Nephron (organoid): ENCODE measurements at regions not wholly inside any gene's neighbourhood (a gene's known extent, or its start where the extent isn't known, plus 50 kb on each side); places are given as distances from the start of the nearest gene placed in this dataset.

Source experiments
- H3K27ac Mint-ChIP-seq, 3 experiments: 2 replicates each; pipeline ENCODE4 v1.8.0; 2020; ENCODE audit warnings: mixed read lengths in 3 of 3, mild to moderate bottlenecking in 2 of 3, moderate library complexity in 1 of 3
- H3K27me3 Mint-ChIP-seq: 2 replicates; pipeline ENCODE4 v1.8.0; 2021; ENCODE audit warnings: low read depth, mild to moderate bottlenecking, moderate library complexity, mixed read lengths
- H3K36me3 Mint-ChIP-seq: 2 replicates; pipeline ENCODE4 v1.8.0; 2020; ENCODE audit warnings: low read depth, mixed read lengths
- H3K4me1 Mint-ChIP-seq: 2 replicates; pipeline ENCODE4 v1.8.0; 2020; ENCODE audit warnings: mixed read lengths
- H3K4me3 Mint-ChIP-seq, 3 experiments: 2 replicates each; pipeline ENCODE4 v1.8.0; 2020; ENCODE audit warnings: mild to moderate bottlenecking in 3 of 3, mixed read lengths in 3 of 3, moderate library complexity in 2 of 3
- H3K9me3 Mint-ChIP-seq: 2 replicates; pipeline ENCODE4 v1.8.0; 2020; ENCODE audit warnings: mixed read lengths
- TF ChIP-seq, protein P1 (sequence below), 3 experiments: fragments of 200-600 bp; sonication (generic); IDR thresholded peaks; one replicate each; pipeline ENCODE4 v1.5.0; 2021; ENCODE audit warnings: antibody characterized with exemption in 3 of 3; ENCODE audit not compliant: unreplicated experiment in 3 of 3

DNA sequence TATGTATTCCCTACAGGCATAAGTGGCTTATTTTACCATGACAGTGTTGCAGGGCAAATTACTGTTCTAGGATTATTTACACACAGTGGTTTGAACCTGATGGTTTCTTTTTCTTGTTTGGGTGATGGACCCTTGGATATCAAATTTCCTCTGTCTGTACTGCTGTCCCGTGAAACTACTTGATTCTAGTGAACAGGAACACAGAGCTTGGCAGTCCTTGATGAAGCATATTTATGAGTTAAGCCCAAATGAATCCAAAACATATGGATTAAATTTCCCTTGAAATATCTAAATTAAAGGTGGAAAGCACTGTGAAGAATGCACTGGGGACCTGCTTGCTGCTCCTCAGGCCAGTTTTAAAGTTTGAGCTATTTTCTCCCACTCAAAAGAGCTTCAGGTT is 635.3 kb downstream of the INHBA start:
- TF ChIP-seq, protein P1, sequence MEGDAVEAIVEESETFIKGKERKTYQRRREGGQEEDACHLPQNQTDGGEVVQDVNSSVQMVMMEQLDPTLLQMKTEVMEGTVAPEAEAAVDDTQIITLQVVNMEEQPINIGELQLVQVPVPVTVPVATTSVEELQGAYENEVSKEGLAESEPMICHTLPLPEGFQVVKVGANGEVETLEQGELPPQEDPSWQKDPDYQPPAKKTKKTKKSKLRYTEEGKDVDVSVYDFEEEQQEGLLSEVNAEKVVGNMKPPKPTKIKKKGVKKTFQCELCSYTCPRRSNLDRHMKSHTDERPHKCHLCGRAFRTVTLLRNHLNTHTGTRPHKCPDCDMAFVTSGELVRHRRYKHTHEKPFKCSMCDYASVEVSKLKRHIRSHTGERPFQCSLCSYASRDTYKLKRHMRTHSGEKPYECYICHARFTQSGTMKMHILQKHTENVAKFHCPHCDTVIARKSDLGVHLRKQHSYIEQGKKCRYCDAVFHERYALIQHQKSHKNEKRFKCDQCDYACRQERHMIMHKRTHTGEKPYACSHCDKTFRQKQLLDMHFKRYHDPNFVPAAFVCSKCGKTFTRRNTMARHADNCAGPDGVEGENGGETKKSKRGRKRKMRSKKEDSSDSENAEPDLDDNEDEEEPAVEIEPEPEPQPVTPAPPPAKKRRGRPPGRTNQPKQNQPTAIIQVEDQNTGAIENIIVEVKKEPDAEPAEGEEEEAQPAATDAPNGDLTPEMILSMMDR (IDR thresholded peaks at IDR 0.05; ENCODE audit: unreplicated experiment in 3 of 3), result no peak
- no peaks in the 10 kb centered on the region for H3K36me3 Mint-ChIP-seq
- peaks cover 14% of the 10 kb centered on the region for H3K4me1 Mint-ChIP-seq
- H3K27me3 Mint-ChIP-seq, result no peaks in the 10 kb centered on the region
- peak overlapping the region in 2 of 3 experiments; percentile 11 to 66 for H3K27ac Mint-ChIP-seq
- H3K4me3 Mint-ChIP-seq, result no peak overlapping the region
- H3K9me3 Mint-ChIP-seq, result peaks cover 3% of the 10 kb centered on the region

DNA sequence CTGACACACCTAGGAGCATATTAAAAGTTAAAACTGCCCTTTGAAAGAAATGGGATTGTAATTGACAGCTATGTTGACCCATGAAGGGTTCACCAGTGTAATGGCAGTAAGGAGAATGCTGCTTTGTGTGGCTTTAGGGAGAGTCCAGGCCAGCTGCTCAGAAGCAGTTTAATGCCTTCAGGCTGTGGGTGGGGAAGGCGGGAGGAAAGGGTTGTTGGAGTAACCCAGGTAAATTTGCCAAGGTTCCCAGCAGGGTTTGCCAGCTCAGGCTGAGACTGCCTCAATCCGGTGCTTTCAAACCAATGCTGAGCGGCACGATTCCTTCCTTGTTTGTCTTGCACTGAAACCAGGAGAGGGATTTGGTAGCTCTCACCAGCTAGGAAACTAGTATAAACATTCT is 637.2 kb downstream of the INHBA start:
- Mint-ChIP-seq H3K27ac (no peak overlapping the region), H3K4me1 (peaks cover 14% of the 10 kb centered on the region), H3K9me3 (no peaks in the 10 kb centered on the region), H3K4me3 (no peak overlapping the region), H3K27me3 (no peaks in the 10 kb centered on the region), H3K36me3 (no peaks in the 10 kb centered on the region)
- TF ChIP-seq, protein P1 (IDR thresholded peaks at IDR 0.05; ENCODE audit: unreplicated experiment in 3 of 3), result no peak

DNA sequence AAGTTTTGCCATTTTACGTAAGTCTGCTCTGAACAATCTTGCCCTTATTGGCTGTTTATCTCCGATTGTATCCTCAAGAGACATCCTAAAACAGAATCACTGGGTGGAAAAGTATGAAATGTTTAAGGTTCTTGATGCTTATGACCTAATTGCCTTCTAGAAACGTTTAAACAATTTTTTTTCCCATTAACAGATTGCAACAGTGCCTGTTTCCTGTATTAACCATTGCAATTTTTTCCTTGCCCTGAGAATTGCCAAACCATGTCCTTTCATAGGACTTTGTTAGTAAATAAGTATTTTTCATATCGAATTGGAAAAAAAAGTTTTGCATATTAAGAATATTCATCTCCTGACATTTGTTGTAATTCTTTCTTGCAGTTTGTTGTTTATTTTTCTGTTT is 639.8 kb downstream of the INHBA start:
- Mint-ChIP-seq H3K9me3 (no peaks in the 10 kb centered on the region), H3K27ac (no peak overlapping the region), H3K4me1 (peaks cover 8% of the 10 kb centered on the region), H3K27me3 (no peaks in the 10 kb centered on the region), H3K36me3 (no peaks in the 10 kb centered on the region), H3K4me3 (no peak overlapping the region)
- TF ChIP-seq, protein P1 (IDR thresholded peaks at IDR 0.05; ENCODE audit: unreplicated experiment in 3 of 3), result no peak

DNA sequence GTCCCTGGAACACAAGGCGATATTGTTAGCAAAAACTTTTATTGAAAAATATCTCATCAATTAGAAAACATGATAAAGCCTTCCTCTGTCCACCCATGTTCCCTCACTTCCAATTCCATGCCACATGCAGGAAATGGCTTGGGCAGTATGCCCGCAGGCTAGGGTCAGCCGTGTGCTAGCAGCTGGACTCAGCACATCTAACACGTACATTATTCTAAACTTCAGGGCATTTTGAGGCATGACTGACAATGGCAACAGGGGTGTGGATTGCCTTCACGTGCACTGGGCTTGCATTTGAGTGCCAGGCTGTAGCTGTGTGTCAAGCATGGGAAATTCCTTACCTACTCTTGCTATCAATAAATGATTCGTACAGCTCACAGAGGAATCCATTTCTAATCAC is 642.1 kb downstream of the INHBA start:
- no peak overlapping the region for H3K4me3 Mint-ChIP-seq
- TF ChIP-seq, protein P1 (IDR thresholded peaks at IDR 0.05; ENCODE audit: unreplicated experiment in 3 of 3), result no peak
- no peaks in the 10 kb centered on the region for H3K4me1 Mint-ChIP-seq
- H3K27ac Mint-ChIP-seq, result no peak overlapping the region
- H3K27me3 Mint-ChIP-seq, result no peaks in the 10 kb centered on the region
- H3K36me3 Mint-ChIP-seq, result no peaks in the 10 kb centered on the region
- H3K9me3 Mint-ChIP-seq, result peaks cover 8% of the 10 kb centered on the region

DNA sequence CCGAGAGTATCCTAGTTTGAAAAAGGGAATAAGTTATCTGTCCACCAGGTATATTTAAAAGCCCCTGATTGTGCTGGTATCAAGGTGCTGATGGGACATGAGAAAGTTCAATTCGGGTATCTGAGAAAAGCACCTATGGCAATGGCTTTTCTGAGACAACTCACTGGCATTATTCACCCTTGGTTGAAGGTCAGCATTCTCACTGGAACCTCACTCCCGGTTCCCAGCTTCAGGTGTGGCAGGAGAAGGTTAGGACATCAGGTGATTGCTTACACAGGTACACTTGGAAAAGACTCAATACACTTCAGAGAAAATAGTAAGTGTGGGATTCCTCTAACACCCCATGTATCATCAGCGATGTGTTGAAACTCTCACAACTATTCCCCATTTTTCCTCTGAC is 643.1 kb downstream of the INHBA start:
- Mint-ChIP-seq H3K27me3 (peaks cover 6% of the 10 kb centered on the region), H3K4me1 (peaks cover 10% of the 10 kb centered on the region), H3K4me3 (no peak overlapping the region), H3K27ac (no peak overlapping the region), H3K9me3 (peaks cover 8% of the 10 kb centered on the region), H3K36me3 (no peaks in the 10 kb centered on the region)
- TF ChIP-seq, protein P1 (IDR thresholded peaks at IDR 0.05; ENCODE audit: unreplicated experiment in 3 of 3), result no peak

DNA sequence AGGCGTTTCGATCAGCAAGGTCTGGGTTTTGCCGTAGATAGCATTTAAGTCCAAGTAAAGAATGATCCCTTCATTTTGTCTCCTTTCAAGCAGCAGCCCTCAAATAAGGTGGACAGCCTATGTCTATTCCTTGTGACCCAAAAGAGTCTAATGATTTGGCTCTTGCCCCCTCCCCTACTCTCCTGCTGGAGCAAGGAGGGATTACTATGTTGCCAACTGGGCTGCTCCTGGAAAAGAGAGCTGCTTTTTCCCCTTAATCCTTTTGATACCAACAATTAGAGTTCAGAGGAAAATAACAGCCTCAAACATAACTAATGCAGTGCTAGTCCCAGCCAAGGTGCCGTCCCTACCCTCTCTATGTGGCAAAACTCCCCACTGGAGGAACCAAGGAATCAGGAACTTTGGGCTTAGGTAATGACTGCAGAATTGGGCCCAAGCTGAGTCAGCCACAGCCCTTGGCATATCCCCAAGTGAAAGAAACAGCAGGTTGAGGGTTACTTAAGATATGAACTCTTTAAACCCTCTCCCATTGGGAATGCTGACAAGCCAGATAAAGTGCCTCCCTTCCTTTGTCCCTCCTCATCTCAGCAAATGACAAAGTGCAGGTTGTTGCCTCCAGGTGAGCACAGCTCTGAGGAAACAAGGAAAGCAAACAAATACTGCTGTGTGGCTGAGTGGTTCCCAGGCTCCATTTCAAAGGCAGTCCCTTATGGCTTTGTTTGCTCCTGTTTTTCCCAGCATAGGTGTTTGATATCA is 643.7 kb downstream of the INHBA start:
- H3K27ac Mint-ChIP-seq, result no peak overlapping the region
- H3K27me3 Mint-ChIP-seq, result peaks cover 6% of the 10 kb centered on the region
- H3K4me3 Mint-ChIP-seq, result no peak overlapping the region
- peaks cover 8% of the 10 kb centered on the region for H3K9me3 Mint-ChIP-seq
- H3K4me1 Mint-ChIP-seq, result peaks cover 12% of the 10 kb centered on the region
- TF ChIP-seq, protein P1 (IDR thresholded peaks at IDR 0.05; ENCODE audit: unreplicated experiment in 3 of 3), result no peak
- no peaks in the 10 kb centered on the region for H3K36me3 Mint-ChIP-seq
